ENCODE measurements at regions not wholly inside any gene's neighbourhood (a gene's known extent, or its start where the extent isn't known, plus 50 kb on each side); places are given as distances from the start of the nearest gene placed in this dataset.
A peak's percentile ranks its signal among the peaks of the same experiment; 100 is the strongest.

- H3K4me1 ChIP-seq (ENCODE audit: control insufficient read depth, extremely low read depth, insufficient read depth, low read length): no peaks in the 10 kb centered on the region
- no peak overlapping the region for H3K27ac ChIP-seq (ENCODE audit: insufficient read depth, low read length)
- H3K4me2 ChIP-seq (ENCODE audit: extremely low read depth, insufficient read depth, low read length): no peak overlapping the region
- no peaks in the 10 kb centered on the region for H3K27me3 ChIP-seq (ENCODE audit: control insufficient read depth, insufficient read depth, low read length)
- no peaks in the 10 kb centered on the region for H3K79me2 ChIP-seq (ENCODE audit: control insufficient read depth, insufficient read depth, low read length)
- H2AFZ ChIP-seq (ENCODE audit: low read length): no peak overlapping the region
- no peak overlapping the region for H3K4me3 ChIP-seq (replicated peaks in 1 of 4; ENCODE audit: control extremely low read depth in 1 of 4, insufficient read depth in 1 of 4, low read depth in 3 of 4, low read length in 4 of 4)
- DNase-seq (ENCODE audit: low read depth in 2 of 2): no peak
- no peaks in the 10 kb centered on the region for H3K36me3 ChIP-seq (ENCODE audit: control insufficient read depth, insufficient read depth, low read length)
- H4K20me1 ChIP-seq (ENCODE audit: control insufficient read depth, extremely low read depth, insufficient read depth, low read length): no peaks in the 10 kb centered on the region
- H3K9me3 ChIP-seq (ENCODE audit: control insufficient read depth, insufficient read depth, low read depth, low read length): no peaks in the 10 kb centered on the region
- TF ChIP-seq CTCF (conservative IDR thresholded peaks at IDR 0.05 in 1 of 2, IDR thresholded peaks at IDR 0.05 in 1 of 2; ENCODE audit: low read depth in 1 of 2, low read length in 2 of 2) (no peak), EZH2 (IDR thresholded peaks at IDR 0.05; ENCODE audit: low read length, missing control alignments) (no peak)
- H3K9ac ChIP-seq (ENCODE audit: insufficient read depth, low read length): no peak overlapping the region
These were observed 156.5 kb upstream of the ZNF648 start for GRCh38 chr1:182217967-182218366.

- no peak overlapping the region for H3K9ac ChIP-seq (ENCODE audit: insufficient read depth, low read length)
These were observed 155.6 kb upstream of the ZNF648 start for GRCh38 chr1:182217071-182217470.

GRCh38 chr1:182215764-182216163, 154.3 kb upstream of the ZNF648 start:
- no peaks in the 10 kb centered on the region for H3K4me1 ChIP-seq (ENCODE audit: control insufficient read depth, extremely low read depth, insufficient read depth, low read length)

More at GRCh38 chr1:182217071-182217470, 155.6 kb upstream of the ZNF648 start:
- no peak overlapping the region for H3K4me3 ChIP-seq (replicated peaks in 1 of 4; ENCODE audit: control extremely low read depth in 1 of 4, insufficient read depth in 1 of 4, low read depth in 3 of 4, low read length in 4 of 4)
- no peak overlapping the region for H3K27ac ChIP-seq (ENCODE audit: insufficient read depth, low read length)
- H3K79me2 ChIP-seq (ENCODE audit: control insufficient read depth, insufficient read depth, low read length): no peaks in the 10 kb centered on the region
- TF ChIP-seq EZH2 (IDR thresholded peaks at IDR 0.05; ENCODE audit: low read length, missing control alignments) (no peak), CTCF (conservative IDR thresholded peaks at IDR 0.05 in 1 of 2, IDR thresholded peaks at IDR 0.05 in 1 of 2; ENCODE audit: low read depth in 1 of 2, low read length in 2 of 2) (no peak)
- no peaks in the 10 kb centered on the region for H4K20me1 ChIP-seq (ENCODE audit: control insufficient read depth, extremely low read depth, insufficient read depth, low read length)
- no peaks in the 10 kb centered on the region for H3K9me3 ChIP-seq (ENCODE audit: control insufficient read depth, insufficient read depth, low read depth, low read length)
- H3K4me2 ChIP-seq (ENCODE audit: extremely low read depth, insufficient read depth, low read length): no peak overlapping the region
- DNase-seq (ENCODE audit: low read depth in 2 of 2): peak in 1 of 2 donors; percentile 70
- H2AFZ ChIP-seq (ENCODE audit: low read length): no peak overlapping the region
- no peaks in the 10 kb centered on the region for H3K36me3 ChIP-seq (ENCODE audit: control insufficient read depth, insufficient read depth, low read length)
- H3K4me1 ChIP-seq (ENCODE audit: control insufficient read depth, extremely low read depth, insufficient read depth, low read length): no peaks in the 10 kb centered on the region
- no peaks in the 10 kb centered on the region for H3K27me3 ChIP-seq (ENCODE audit: control insufficient read depth, insufficient read depth, low read length)

More at GRCh38 chr1:182215764-182216163, 154.3 kb upstream of the ZNF648 start:
- H4K20me1 ChIP-seq (ENCODE audit: control insufficient read depth, extremely low read depth, insufficient read depth, low read length): no peaks in the 10 kb centered on the region
- no peaks in the 10 kb centered on the region for H3K79me2 ChIP-seq (ENCODE audit: control insufficient read depth, insufficient read depth, low read length)
- H3K27me3 ChIP-seq (ENCODE audit: control insufficient read depth, insufficient read depth, low read length): no peaks in the 10 kb centered on the region
- H3K9me3 ChIP-seq (ENCODE audit: control insufficient read depth, insufficient read depth, low read depth, low read length): no peaks in the 10 kb centered on the region
- no peak overlapping the region for H3K27ac ChIP-seq (ENCODE audit: insufficient read depth, low read length)
- TF ChIP-seq CTCF (conservative IDR thresholded peaks at IDR 0.05 in 1 of 2, IDR thresholded peaks at IDR 0.05 in 1 of 2; ENCODE audit: low read depth in 1 of 2, low read length in 2 of 2): no peak
- no peak for TF ChIP-seq EZH2 (IDR thresholded peaks at IDR 0.05; ENCODE audit: low read length, missing control alignments)
- no peak overlapping the region for H3K9ac ChIP-seq (ENCODE audit: insufficient read depth, low read length)
- H3K4me2 ChIP-seq (ENCODE audit: extremely low read depth, insufficient read depth, low read length): no peak overlapping the region
- H3K4me3 ChIP-seq (replicated peaks in 1 of 4; ENCODE audit: control extremely low read depth in 1 of 4, insufficient read depth in 1 of 4, low read depth in 3 of 4, low read length in 4 of 4): no peak overlapping the region
- DNase-seq (ENCODE audit: low read depth in 2 of 2): peak; percentile 32 to 40
- no peaks in the 10 kb centered on the region for H3K36me3 ChIP-seq (ENCODE audit: control insufficient read depth, insufficient read depth, low read length)
- no peak overlapping the region for H2AFZ ChIP-seq (ENCODE audit: low read length)
